Lower lobe of right lung (tissue), 2 donors: ENCODE measurements at regions not wholly inside any gene's neighbourhood (a gene's known extent, or its start where the extent isn't known, plus 50 kb on each side); places are given as distances from the start of the nearest gene placed in this dataset.

Experiments used
- ATAC-seq, 2 donors: fragments of 200-7000 bp; cut with Tn5 transposase; one replicate each; pipeline ENCODE4 v1.9.1; 2020 to 2022; ENCODE audit warnings: mild to moderate bottlenecking in 2 of 2, moderate library complexity in 2 of 2
- DNase-seq: peaks from one replicate; pipeline ENCODE4 v3.0.0-alpha.2; 2020
- H3K27ac ChIP-seq: fragments of 200-600 bp; one replicate; pipeline ENCODE4 v1.8.0; 2022
- H3K27me3 ChIP-seq: fragments of 200-600 bp; one replicate; pipeline ENCODE4 v1.8.0; 2022; ENCODE audit warnings: low read depth
- H3K36me3 ChIP-seq: fragments of 200-600 bp; one replicate; pipeline ENCODE4 v1.8.0; 2022; ENCODE audit warnings: mild to moderate bottlenecking
- H3K4me1 ChIP-seq: fragments of 200-600 bp; one replicate; pipeline ENCODE4 v1.8.0; 2022
- H3K4me3 ChIP-seq: fragments of 200-600 bp; one replicate; pipeline ENCODE4 v1.8.0; 2022; ENCODE audit warnings: mild to moderate bottlenecking
- H3K9me3 ChIP-seq: fragments of 200-600 bp; one replicate; pipeline ENCODE4 v1.8.0; 2022
- intact Hi-C: fragments of 100-400 bp; cut with DNase I; formaldehyde crosslinking; loops from one replicate; pipeline ENCODE4 v1.11.0; 2022
- TF ChIP-seq, protein P1 (sequence below): fragments of 200-600 bp; IDR thresholded peaks from one replicate; pipeline ENCODE4 v1.8.0; 2022; ENCODE audit warnings: antibody characterized with exemption, mild to moderate bottlenecking
- donor health status: DM: no; HTN: yes; CAD: no; lungs with severe emphysema.

DNA sequence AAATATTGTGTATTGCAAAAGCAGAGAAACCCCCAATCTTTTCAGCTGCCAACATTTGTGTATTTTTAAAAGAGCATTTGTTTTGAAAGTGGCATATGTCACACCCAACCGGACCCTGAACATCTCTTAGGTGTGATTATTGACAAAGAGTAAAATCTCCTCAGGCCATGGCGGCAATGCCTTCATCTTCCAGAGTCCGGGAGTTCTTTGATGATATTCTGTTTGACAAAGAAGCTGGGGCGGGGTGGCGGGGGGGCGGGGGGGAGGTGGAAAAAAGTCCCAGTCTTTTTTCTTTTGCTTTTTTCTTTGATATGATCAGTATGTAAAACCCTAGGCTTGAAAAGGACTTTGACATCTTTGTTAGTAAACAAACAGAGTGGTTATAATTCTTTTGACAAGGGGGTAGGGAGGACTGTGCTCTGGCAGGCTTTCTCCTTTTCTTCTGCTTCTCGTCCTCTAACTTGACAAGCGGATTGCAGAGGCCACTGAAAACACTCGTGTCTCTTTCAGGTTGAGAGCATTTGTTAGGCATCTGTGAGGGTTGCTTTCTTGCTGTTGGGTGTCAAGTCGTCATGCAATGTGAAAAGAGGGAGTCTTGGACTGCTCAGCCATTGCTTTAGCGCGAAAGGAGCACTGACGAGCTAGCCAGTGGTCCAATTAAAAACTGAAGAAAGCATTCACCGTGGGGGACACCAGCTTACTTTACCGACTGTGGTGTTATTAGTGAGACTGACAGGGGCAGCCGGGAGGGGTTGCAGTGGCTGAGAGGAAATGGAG is 243.2 kb downstream of the NSUN3 start:
- TF ChIP-seq, protein P1, sequence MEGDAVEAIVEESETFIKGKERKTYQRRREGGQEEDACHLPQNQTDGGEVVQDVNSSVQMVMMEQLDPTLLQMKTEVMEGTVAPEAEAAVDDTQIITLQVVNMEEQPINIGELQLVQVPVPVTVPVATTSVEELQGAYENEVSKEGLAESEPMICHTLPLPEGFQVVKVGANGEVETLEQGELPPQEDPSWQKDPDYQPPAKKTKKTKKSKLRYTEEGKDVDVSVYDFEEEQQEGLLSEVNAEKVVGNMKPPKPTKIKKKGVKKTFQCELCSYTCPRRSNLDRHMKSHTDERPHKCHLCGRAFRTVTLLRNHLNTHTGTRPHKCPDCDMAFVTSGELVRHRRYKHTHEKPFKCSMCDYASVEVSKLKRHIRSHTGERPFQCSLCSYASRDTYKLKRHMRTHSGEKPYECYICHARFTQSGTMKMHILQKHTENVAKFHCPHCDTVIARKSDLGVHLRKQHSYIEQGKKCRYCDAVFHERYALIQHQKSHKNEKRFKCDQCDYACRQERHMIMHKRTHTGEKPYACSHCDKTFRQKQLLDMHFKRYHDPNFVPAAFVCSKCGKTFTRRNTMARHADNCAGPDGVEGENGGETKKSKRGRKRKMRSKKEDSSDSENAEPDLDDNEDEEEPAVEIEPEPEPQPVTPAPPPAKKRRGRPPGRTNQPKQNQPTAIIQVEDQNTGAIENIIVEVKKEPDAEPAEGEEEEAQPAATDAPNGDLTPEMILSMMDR, result no peak
- Histone ChIP-seq H3K27me3 (no peaks in the 10 kb centered on the region), H3K27ac (no peak overlapping the region), H3K36me3 (no peaks in the 10 kb centered on the region), H3K9me3 (no peaks in the 10 kb centered on the region), H3K4me1 (no peaks in the 10 kb centered on the region), H3K4me3 (no peak overlapping the region)
- no peak for DNase-seq
- ATAC-seq, result no peak
- intact Hi-C loops, result no loop called here

DNA sequence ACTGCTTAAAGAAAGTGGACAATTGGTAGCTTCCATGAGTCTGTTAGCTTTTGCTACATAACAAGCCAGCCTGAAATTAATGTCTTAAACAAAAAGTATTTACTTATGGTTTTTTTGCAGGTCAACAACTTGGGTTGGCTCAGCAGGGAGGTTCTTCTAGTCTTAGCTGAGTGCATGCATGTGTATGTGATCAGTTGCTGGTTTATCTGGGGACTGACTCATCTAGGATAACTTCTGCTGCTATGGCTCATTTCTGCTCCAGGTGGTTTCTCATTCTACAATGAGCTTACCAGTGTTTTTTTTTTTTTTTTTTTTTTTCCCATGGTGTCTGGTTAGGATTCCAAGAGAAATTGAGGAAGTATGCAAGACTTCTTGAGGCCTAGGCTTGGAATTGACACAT is 244.7 kb downstream of the NSUN3 start:
- TF ChIP-seq, protein P1, result no peak
- ATAC-seq (no peak), DNase-seq (no peak)
- H3K27ac ChIP-seq, result no peak overlapping the region
- H3K36me3 ChIP-seq, result no peaks in the 10 kb centered on the region
- no peaks in the 10 kb centered on the region for H3K9me3 ChIP-seq
- no peak overlapping the region for H3K4me3 ChIP-seq
- no peaks in the 10 kb centered on the region for H3K4me1 ChIP-seq
- intact Hi-C loops, result no loop called here
- no peaks in the 10 kb centered on the region for H3K27me3 ChIP-seq

DNA sequence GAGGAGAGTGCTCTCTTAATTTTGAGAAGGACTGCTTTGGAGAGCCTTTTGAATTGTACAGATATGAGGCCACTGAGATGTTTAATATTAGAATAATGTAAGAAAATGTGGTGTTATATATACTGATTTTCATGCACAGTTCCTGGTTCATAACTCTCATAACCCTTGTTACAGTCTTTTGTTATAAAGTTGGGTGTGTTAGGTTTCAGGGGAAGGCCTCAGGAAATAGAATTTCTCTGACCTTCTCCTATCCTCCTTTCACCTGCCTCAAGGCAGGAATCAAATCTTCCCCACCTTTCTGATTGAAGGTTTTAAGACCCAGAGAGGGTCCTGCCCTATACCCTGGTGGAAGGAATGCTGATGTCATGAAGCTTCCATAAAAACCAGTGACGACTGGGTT is 245.9 kb downstream of the NSUN3 start:
- TF ChIP-seq, protein P1, result no peak
- no peaks in the 10 kb centered on the region for H3K9me3 ChIP-seq
- no peak overlapping the region for H3K27ac ChIP-seq
- H3K36me3 ChIP-seq, result no peaks in the 10 kb centered on the region
- intact Hi-C loops, result no loop called here
- H3K4me1 ChIP-seq, result no peaks in the 10 kb centered on the region
- DNase-seq (no peak), ATAC-seq (no peak)
- no peak overlapping the region for H3K4me3 ChIP-seq
- no peaks in the 10 kb centered on the region for H3K27me3 ChIP-seq

DNA sequence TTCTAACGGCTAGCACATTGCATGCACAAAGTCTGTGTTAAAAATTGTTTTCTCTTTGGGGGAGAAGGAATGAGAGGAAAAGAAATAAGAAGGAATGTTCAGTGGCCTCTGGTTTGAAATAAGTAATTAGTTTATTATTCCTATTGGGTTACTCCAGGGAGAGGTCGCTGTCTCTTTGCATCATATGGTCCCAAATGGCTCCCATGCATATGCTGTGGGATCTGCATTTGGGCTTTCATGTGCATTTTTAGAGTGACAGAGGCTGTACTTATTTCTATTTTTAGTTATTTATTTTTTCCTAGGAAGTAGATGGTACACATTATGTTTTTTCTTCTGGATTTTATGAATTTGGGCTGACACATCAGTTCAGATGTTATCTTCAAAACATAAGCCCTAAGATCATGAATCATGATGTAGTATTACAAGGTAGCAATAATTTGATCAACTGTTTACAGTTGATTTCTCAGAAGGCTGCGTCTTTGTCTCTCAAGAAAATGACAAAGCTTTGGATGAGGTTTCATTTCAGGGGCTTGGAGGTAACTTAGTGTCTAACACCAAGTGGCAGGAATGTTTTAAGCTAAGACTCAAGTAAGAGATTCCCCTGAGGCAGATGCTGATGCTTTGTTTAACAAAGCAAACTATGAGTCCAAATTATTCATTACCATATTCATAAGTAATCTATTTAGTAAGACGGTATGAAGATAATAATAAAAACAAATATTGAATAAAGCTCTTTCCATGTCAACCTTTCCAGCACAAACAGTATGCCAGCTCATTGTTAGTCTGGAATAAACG is 247.7 kb downstream of the NSUN3 start:
- no peak overlapping the region for H3K27ac ChIP-seq
- no peaks in the 10 kb centered on the region for H3K4me1 ChIP-seq
- TF ChIP-seq, protein P1, result no peak
- H3K27me3 ChIP-seq, result no peaks in the 10 kb centered on the region
- DNase-seq (no peak), ATAC-seq (no peak)
- no peaks in the 10 kb centered on the region for H3K36me3 ChIP-seq
- H3K9me3 ChIP-seq, result no peaks in the 10 kb centered on the region
- intact Hi-C loops, result no loop called here
- H3K4me3 ChIP-seq, result no peak overlapping the region

DNA sequence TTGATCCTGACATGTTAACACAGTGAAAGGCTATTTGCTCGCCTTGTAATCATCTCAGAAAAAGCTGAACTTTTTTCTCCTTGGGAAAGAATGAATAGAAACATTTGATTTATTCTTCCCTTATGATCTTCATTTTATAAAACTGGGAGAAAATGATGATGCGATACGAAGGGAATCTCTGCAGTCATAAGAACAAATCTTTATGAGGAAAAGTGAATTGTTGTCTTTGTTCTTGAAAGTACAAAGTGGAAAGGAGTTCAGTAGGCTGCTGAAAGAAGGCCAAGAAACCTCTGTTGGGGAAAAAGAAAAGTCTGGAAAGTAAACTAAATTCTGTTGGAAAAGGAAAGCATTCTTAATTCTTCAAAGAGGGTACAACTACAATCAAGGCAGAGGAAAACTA is 248.8 kb downstream of the NSUN3 start:
- ATAC-seq (no peak), DNase-seq (no peak)
- no peaks in the 10 kb centered on the region for H3K9me3 ChIP-seq
- no peaks in the 10 kb centered on the region for H3K27me3 ChIP-seq
- no peaks in the 10 kb centered on the region for H3K4me1 ChIP-seq
- no peak overlapping the region for H3K4me3 ChIP-seq
- H3K36me3 ChIP-seq, result no peaks in the 10 kb centered on the region
- TF ChIP-seq, protein P1, result no peak
- intact Hi-C loops, result no loop called here
- no peak overlapping the region for H3K27ac ChIP-seq
